AG09309 (cell line): ENCODE measurements at regions not wholly inside any gene's neighbourhood (a gene's known extent, or its start where the extent isn't known, plus 50 kb on each side); places are given as distances from the start of the nearest gene placed in this dataset.
"Not testable (repeated sequence)": the region's sequence is repeated elsewhere in the genome, so short reads cannot be mapped to it uniquely, and the experiment has no call there.

ENCODE experiments used
- DNase-seq: peaks from one replicate; pipeline ENCODE4 v3.0.0-alpha.2; 2010; ENCODE audit warnings: low read depth
- H3K4me3 ChIP-seq: 2 replicates; pipeline ENCODE4 v1.5.1; 2011; ENCODE audit warnings: mild to moderate bottlenecking, low read depth, low read length, moderate library complexity; ENCODE audit not compliant: control insufficient read depth
- TF ChIP-seq, protein P1 (sequence below): IDR thresholded peaks from 2 replicates; pipeline ENCODE4 v1.5.1; 2011; ENCODE audit warnings: mild to moderate bottlenecking, low read depth, low read length, inconsistent platforms; ENCODE audit not compliant: insufficient read depth, control insufficient read depth; ENCODE audit errors: missing control alignments

DNA sequence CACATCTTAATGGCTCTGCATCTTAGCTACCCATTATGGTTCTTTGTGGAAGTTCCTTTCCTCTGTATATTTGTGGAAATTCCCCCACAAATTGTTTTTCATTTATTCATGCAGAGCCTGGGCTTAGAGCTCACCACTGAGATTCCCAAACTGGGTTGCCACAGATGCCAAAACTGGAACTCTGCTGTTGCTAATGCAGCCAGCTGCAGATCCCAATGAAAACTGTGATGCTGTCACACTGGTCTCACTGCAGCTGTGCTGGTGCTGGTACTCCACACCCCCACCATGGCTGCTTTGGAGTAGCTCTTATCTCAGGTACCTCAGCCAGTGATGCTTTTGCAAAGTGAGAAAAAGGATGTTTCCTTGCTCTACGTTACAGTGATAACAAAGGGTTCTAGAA is 87.7 kb downstream of the DCK start:
- DNase-seq = no peak
- TF ChIP-seq, protein P1, sequence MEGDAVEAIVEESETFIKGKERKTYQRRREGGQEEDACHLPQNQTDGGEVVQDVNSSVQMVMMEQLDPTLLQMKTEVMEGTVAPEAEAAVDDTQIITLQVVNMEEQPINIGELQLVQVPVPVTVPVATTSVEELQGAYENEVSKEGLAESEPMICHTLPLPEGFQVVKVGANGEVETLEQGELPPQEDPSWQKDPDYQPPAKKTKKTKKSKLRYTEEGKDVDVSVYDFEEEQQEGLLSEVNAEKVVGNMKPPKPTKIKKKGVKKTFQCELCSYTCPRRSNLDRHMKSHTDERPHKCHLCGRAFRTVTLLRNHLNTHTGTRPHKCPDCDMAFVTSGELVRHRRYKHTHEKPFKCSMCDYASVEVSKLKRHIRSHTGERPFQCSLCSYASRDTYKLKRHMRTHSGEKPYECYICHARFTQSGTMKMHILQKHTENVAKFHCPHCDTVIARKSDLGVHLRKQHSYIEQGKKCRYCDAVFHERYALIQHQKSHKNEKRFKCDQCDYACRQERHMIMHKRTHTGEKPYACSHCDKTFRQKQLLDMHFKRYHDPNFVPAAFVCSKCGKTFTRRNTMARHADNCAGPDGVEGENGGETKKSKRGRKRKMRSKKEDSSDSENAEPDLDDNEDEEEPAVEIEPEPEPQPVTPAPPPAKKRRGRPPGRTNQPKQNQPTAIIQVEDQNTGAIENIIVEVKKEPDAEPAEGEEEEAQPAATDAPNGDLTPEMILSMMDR = no peak
- H3K4me3 ChIP-seq = no peak overlapping the region

DNA sequence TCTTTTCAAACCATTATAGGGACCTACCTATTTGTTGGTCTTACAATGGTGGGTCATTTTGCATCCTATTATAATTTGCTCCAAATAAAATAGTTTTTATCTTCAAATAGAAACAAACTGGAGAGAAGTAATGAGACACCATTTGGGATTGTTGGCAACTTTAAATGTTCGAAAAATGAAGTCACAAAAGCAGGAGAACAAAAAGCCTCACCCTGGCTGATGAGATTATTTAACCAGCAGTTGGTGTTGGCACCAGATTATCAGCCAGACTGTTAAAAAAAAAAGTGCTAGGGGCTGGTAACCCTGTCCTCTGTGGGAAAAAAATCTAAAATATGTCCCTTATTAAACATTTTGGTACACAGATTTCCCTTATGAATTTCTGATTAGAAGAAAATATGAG is 100.3 kb downstream of the DCK start:
- TF ChIP-seq, protein P1 = no peak

DNA sequence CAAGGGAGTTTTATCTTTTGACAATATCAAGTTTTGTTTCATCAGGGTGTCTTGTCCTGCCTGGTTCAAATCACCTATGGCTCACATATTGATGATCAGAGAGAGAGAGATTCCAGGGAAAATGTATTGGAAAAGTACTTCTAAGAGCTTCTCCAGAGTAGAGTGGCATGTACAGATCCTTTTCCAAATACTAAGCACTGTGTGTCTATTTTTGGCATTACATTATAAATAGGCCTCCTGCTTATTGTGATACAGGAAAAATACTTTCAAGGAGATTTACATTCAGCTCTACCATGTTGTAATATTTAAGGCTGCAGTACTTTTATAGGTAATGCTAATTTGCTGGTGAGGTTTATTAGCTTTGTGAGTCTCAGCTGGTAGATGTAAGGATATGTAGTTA is 100.8 kb downstream of the DCK start:
- no peak for DNase-seq
- TF ChIP-seq, protein P1 = no peak
- H3K4me3 ChIP-seq = no peak overlapping the region

More for the DNA sequence above, 100.3 kb downstream of the DCK start:
- DNase-seq = no peak
- no peak overlapping the region for H3K4me3 ChIP-seq

DNA sequence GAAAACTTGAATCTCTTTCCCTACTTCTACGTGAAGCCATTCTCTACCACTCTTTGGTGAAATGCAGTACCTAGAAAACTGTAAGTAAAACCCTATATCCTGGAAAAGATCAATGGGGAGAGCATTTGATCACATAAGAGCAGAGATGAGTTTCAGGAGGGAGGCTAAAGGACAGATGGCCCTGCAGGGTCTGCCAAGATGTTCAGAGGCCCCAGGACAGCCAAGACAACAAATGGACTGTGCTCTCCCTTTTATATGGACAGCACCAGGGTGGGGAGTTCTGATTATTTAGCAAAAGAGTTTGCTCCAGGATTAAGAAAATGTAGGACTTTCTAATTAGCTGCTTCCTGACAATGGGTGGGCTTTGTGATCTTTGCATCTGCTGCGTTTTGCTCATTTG is 101.7 kb downstream of the DCK start:
- no peak overlapping the region for H3K4me3 ChIP-seq
- TF ChIP-seq, protein P1 = no peak
- no peak for DNase-seq

DNA sequence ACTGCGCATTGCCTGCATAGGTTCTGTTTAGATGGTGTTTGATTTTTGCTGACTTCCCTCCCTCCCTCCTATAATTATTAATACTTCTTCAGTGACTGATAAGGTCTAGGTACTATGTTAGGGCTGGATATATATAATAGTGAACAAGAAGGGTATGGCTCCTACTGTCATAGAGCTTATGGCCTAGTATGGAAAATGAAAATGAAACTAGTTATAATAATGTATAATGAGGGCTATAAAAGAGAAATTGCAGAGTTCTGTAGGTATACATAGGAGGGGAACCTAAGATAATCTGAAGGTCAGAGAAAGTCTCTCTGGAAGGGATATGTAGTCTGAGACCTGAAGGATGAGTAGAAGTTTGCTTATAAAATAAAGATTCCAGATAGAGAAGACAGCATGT is 102.1 kb downstream of the DCK start:
- DNase-seq = no peak
- TF ChIP-seq, protein P1 = no peak
- H3K4me3 ChIP-seq = no peak overlapping the region

DNA sequence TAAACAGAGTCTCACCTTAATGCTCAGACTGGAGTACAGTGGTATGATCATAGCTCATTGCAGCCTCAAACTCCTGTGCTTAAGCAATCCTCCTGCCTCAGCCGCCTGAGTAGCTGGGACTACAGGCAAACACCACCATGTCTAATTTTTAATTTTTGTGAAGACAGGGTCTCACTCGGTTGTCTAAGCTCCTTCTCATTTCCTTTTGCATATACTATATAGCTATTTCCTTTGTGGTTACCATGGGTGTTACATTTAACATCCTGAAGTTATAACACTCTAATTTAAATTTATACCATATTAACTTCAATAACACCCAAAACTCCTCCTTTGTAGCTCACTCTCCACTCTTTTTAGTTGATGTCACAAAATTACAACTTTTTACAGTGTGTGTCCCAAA is 114.3 kb downstream of the DCK start:
- DNase-seq = no peak
- H3K4me3 ChIP-seq = no peak overlapping the region
- TF ChIP-seq, protein P1 = no peak

DNA sequence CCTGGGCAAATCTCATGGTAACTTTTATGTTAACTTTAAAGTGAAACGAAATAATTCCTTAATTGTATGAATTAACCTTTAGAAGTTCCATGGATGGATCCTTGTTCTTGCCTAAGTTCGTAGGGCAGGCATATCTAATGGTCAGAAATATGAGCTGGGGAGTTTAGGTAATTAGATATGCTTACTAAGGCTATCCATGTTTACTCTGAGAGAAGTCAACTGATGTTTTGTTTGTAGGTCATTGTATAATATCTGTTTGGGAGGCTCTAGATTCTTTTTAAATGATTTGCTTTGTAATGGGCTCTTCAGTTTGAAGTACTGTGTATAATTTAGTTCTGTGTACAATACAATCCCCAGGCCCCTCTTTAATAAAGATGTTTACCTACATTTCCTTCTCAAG is 117.0 kb downstream of the DCK start:
- H3K4me3 ChIP-seq = no peak overlapping the region
- no peak for DNase-seq
- TF ChIP-seq, protein P1 = no peak

DNA sequence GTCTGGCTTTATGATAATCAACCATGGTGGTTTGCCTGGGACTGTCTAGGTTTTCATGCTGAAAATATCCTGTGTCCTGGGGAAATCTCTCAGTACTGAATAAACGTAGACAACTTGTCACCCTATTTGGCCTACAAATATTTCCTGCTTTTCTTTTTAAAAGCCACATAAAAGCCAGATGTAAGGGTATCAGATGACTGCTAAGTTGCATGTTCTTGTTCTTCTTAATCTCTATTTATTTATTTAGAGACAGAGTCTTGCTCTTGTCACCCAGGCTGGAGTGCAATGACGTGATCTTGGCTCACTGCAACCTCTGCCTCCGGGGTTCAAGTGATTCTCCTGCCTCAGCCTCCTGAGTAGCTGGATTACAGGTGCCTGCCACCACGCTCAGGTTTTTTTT is 117.7 kb downstream of the DCK start:
- not testable (repeated sequence) for DNase-seq, H3K4me3 ChIP-seq
